GM12872 (cell line): ENCODE measurements at regions not wholly inside any gene's neighbourhood (a gene's known extent, or its start where the extent isn't known, plus 50 kb on each side); places are given as distances from the start of the nearest gene placed in this dataset.

Source experiments
- TF ChIP-seq, protein P1 (sequence below): IDR thresholded peaks from 3 replicates; pipeline ENCODE4 v1.5.1; 2011; ENCODE audit warnings: low read depth, mild to moderate bottlenecking, low read length, moderate library complexity; ENCODE audit not compliant: insufficient read depth

DNA sequence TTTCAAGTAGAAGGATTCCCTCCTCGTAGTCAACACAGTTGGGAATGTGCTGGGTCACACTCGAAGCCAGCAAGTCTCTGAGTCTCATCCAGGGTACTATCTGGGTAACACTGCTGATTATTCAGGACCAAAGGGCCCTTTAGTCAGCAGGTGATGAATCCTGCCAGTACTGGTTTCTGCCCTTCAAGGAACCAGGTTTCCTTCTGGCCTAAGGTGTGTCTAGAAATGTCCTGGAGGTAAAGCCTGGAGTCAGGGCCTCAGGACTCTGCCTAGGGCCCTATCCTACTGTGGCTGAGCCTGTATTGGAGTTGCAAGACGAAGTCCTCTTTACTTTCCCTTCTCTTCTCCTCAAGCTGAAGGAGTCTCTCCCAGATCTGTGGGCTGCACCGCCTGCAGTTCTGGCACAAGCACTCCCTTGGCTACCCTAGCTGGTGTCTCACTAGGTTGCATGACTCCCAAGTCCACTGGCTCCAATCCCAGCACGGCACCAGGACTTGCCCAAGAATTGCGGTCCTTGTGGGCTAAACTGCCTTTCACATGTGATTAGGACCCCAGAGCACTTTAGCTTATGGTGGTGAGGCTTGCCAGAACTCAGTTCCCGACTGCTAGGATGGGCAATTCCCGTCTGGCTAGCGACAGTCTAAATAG, 193.7 kb upstream of the PDE3A start:
- TF ChIP-seq, protein P1, sequence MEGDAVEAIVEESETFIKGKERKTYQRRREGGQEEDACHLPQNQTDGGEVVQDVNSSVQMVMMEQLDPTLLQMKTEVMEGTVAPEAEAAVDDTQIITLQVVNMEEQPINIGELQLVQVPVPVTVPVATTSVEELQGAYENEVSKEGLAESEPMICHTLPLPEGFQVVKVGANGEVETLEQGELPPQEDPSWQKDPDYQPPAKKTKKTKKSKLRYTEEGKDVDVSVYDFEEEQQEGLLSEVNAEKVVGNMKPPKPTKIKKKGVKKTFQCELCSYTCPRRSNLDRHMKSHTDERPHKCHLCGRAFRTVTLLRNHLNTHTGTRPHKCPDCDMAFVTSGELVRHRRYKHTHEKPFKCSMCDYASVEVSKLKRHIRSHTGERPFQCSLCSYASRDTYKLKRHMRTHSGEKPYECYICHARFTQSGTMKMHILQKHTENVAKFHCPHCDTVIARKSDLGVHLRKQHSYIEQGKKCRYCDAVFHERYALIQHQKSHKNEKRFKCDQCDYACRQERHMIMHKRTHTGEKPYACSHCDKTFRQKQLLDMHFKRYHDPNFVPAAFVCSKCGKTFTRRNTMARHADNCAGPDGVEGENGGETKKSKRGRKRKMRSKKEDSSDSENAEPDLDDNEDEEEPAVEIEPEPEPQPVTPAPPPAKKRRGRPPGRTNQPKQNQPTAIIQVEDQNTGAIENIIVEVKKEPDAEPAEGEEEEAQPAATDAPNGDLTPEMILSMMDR: no peak

DNA sequence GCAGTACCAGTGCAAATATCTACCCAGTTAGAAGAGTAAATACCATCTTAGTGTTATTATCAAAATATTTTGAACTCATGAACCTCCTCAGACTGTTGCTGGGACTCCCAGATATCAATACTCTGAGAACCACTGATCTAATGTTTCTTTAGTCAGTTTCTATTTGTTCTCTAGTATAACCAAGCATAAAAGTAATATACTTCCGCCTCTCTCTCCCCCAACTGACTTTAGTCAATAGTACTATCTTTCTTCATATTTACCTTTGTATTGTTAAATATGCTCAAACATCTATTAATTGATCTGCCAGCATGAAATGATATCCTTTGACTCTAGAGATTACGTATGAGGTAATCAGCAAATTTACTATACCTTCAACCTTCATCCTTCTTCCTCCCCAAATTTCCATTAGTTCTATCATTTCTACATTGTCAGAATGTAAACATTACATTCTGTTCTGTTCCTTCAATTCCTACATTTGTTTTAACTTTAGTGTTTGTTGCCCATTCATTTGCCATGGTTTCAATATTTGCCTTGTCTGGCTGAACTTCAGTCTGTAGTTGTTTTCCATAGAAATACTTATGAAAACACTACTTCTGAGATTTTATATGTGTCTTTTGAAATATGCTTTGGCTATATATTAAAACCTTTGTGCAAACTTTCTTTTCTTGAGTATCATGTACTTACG, 192.5 kb upstream of the PDE3A start:
- TF ChIP-seq, protein P1: no peak

DNA sequence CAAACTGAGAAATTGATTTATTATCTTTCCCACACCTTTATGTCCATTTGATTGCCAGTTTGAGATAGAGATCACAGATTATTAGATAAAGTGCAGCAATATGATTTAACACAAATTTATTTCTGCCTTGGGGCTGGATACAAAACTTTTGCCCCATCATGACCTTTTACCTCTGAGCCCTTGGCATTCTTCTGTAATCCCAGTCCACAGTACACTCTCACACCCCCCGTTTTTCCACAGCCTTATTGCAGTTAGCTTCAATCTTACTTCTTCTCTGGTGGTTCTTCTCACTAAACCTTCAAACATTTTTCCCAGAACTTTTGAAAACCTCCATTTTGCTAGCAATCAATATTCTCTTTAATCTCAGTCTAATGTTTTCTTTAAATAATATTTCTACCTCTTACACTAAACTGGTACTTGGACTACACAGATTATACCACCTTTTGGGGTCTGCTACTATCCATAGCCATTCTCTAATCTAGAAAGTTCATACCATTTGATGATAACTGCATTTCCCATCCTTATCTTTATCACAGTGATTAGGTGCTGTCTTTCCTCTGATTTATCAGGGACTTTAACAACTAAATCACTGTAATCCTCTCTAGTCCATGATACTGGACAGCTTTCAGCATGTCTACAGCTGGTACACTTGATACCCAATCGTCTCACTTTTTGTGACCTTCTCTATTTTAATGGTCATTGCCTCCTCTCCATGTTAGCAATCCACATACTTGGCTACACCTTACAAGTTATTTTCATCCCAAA, 186.7 kb upstream of the PDE3A start:
- TF ChIP-seq, protein P1: no peak

DNA sequence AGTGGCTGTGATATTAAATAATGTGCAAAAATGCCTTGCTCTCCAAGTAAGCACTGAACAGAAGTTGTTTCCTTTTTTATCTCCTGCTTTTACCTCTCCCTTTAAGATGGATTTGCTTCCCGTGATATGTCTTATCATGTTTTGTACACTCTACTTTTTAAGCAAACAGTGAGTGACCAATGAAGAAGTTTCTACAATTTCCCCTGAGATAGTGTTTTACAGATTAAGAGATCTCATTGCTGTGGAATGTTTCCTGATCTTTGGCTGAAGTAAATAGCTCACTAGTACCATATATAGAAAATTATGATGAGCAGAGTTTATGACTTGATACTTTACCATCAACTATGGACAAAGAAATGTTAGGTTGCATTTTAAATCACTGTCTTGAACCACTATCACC, 184.8 kb upstream of the PDE3A start:
- TF ChIP-seq, protein P1: no peak

DNA sequence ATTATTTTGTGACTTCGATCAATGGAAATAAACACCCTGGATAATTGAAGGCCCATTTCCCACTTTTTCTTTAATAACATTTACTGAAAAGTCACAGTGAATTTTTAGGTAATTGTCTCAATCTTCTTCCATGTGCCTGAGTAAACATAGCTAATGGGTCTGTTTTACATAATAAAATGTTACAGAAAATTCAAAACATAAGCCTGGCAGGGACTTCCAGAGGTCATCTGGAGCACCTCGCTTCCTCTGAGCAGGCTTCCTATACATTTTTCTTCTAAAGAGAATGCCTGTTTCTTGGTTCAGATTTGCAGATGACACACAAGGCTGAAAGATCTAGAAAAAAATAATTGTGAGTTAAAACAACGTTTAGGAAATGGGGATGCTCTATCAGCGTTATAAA, 183.8 kb upstream of the PDE3A start:
- TF ChIP-seq, protein P1: no peak

DNA sequence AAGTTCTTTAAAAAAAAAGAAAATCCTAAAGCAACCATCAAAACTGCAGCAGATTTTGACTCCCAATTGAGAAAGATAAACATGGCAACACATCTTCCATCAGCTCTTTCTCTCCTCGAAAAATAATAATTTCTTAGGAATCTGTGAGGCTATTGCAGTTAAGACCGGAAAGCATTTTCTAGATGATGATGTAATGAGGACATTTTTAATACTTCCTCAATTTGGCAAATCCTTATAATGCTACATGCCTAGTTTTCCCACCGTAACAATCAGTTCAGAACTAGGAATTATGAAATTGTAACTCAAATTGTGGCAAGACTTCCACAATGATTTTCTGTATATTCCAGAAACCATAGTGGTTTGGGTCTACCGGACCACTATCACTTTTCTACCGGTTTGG, 180.9 kb upstream of the PDE3A start:
- TF ChIP-seq, protein P1: no peak

DNA sequence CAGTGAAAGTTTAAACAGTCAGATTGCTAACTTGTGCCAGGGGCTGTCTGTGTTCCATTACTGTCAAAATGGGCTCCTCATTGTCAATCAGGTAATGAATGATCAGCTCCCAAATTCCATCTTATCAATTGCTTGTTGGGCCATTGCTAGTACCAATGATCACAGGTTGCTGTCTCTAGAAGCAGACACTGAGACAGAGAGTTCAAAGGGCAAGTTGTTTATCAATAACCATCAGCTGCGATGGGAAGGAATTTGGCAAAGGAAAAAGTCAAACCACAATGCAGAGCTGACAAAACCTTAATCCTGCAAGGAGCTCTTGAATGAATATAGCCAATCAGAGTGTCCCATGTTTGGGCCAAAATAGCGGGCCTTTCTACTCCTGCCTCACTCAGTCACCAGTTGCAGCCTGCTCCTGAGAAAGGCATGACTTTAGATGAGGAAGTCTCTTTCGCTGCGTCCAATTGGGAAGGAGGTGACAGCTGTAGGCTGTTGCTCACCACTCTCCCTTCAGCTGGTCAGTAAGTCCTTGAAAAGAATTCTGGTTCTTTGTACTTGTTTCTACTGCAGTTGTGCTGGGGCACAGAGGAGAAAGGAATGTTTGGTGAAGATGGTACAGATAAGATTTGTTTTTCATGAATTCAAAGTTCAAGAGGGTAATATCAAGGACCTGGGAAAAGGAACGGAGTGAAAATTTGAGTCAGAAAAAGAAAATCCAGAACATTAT, 179.2 kb upstream of the PDE3A start:
- TF ChIP-seq, protein P1: no peak
